IMR-90 (cell line): ENCODE measurements at regions not wholly inside any gene's neighbourhood (a gene's known extent, or its start where the extent isn't known, plus 50 kb on each side); places are given as distances from the start of the nearest gene placed in this dataset.

Experiments
- BHLHE40 ChIP-seq: fragments of 150-350 bp; IDR thresholded peaks from 2 replicates; pipeline ENCODE4 v1.6.1; 2016; ENCODE audit warnings: mild to moderate bottlenecking, low read depth, low read length
- ELK1 ChIP-seq: fragments of 150-350 bp; IDR thresholded peaks from 2 replicates; pipeline ENCODE4 v1.6.1; 2016; ENCODE audit warnings: low read depth, mild to moderate bottlenecking, low read length, moderate library complexity, borderline replicate concordance
- MAFK ChIP-seq: IDR thresholded peaks from 2 replicates; pipeline ENCODE4 v1.6.1; 2012; ENCODE audit warnings: low read depth, low read length, improper control_type of control experiment
- MAZ ChIP-seq: IDR thresholded peaks from 2 replicates; pipeline ENCODE4 v1.6.1; 2012; ENCODE audit warnings: low read depth, mild to moderate bottlenecking, low read length, improper control_type of control experiment, moderate library complexity, borderline replicate concordance
- POLR2A ChIP-seq: IDR thresholded peaks from 2 replicates; pipeline ENCODE4 v1.6.1; 2012; ENCODE audit warnings: mild to moderate bottlenecking, low read depth, low read length
- RAD21 ChIP-seq: IDR thresholded peaks from 2 replicates; pipeline ENCODE4 v1.6.1; 2012; ENCODE audit warnings: low read length, improper control_type of control experiment
- RCOR1 ChIP-seq: IDR thresholded peaks from 2 replicates; pipeline ENCODE4 v1.6.1; 2012; ENCODE audit warnings: mild to moderate bottlenecking, low read length, improper control_type of control experiment; ENCODE audit not compliant: insufficient replicate concordance
- RFX5 ChIP-seq: IDR thresholded peaks from 2 replicates; pipeline ENCODE4 v1.8.0; 2012; ENCODE audit warnings: low read depth, mild to moderate bottlenecking, low read length, moderate library complexity
- TF ChIP-seq, protein P1 (sequence below): conservative IDR thresholded peaks from 2 replicates; pipeline ENCODE4 v1.5.1; 2012; ENCODE audit warnings: mild to moderate bottlenecking, low read depth, low read length, improper control_type of control experiment

- TF ChIP-seq RFX5 (no peak), POLR2A (no peak), MAFK (no peak), ELK1 (no peak), RCOR1 (no peak), RAD21 (no peak), MAZ (no peak), BHLHE40 (no peak)
- TF ChIP-seq, protein P1, sequence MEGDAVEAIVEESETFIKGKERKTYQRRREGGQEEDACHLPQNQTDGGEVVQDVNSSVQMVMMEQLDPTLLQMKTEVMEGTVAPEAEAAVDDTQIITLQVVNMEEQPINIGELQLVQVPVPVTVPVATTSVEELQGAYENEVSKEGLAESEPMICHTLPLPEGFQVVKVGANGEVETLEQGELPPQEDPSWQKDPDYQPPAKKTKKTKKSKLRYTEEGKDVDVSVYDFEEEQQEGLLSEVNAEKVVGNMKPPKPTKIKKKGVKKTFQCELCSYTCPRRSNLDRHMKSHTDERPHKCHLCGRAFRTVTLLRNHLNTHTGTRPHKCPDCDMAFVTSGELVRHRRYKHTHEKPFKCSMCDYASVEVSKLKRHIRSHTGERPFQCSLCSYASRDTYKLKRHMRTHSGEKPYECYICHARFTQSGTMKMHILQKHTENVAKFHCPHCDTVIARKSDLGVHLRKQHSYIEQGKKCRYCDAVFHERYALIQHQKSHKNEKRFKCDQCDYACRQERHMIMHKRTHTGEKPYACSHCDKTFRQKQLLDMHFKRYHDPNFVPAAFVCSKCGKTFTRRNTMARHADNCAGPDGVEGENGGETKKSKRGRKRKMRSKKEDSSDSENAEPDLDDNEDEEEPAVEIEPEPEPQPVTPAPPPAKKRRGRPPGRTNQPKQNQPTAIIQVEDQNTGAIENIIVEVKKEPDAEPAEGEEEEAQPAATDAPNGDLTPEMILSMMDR = no peak
Measured at GRCh38 chr14:82757776-82758175, 1224.1 kb upstream of the SEL1L start.
